Fibroblast of the aortic adventitia (primary cell): ENCODE measurements at regions not wholly inside any gene's neighbourhood (a gene's known extent, or its start where the extent isn't known, plus 50 kb on each side); places are given as distances from the start of the nearest gene placed in this dataset.

Source experiments
- DNase-seq: peaks from one replicate; pipeline ENCODE4 v3.0.0-alpha.2; 2010; ENCODE audit warnings: low read depth
- H3K4me3 ChIP-seq: 2 replicates; pipeline ENCODE4 v1.5.1; 2011; ENCODE audit warnings: low read depth, mild to moderate bottlenecking, control low read depth, low read length, moderate library complexity
- TF ChIP-seq, protein P1 (sequence below): IDR thresholded peaks from 2 replicates; pipeline ENCODE4 v1.5.1; 2011; ENCODE audit warnings: mild to moderate bottlenecking, low read length, control low read depth, inconsistent platforms; ENCODE audit not compliant: insufficient read depth

DNA sequence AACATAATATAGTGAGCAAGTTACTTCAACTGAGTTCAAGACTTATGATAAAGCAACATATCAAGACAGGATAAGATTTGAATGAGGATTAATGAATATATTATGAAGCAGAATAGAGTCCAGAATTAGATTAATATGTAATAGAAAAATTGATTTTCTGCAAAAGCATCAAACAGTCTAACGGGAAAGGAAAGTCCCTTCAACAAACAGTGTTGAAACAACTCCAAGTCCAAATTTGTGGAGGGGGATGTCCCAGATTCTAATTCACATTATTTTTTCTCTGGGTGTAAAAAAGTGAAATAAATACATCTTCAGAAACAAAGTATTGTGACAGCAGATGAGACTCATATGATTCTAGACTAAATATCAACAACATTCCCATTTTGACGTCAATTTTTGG, 289.7 kb downstream of the C6orf118 start:
- TF ChIP-seq, protein P1, sequence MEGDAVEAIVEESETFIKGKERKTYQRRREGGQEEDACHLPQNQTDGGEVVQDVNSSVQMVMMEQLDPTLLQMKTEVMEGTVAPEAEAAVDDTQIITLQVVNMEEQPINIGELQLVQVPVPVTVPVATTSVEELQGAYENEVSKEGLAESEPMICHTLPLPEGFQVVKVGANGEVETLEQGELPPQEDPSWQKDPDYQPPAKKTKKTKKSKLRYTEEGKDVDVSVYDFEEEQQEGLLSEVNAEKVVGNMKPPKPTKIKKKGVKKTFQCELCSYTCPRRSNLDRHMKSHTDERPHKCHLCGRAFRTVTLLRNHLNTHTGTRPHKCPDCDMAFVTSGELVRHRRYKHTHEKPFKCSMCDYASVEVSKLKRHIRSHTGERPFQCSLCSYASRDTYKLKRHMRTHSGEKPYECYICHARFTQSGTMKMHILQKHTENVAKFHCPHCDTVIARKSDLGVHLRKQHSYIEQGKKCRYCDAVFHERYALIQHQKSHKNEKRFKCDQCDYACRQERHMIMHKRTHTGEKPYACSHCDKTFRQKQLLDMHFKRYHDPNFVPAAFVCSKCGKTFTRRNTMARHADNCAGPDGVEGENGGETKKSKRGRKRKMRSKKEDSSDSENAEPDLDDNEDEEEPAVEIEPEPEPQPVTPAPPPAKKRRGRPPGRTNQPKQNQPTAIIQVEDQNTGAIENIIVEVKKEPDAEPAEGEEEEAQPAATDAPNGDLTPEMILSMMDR: no peak
- DNase-seq: no peak
- no peak overlapping the region for H3K4me3 ChIP-seq

DNA sequence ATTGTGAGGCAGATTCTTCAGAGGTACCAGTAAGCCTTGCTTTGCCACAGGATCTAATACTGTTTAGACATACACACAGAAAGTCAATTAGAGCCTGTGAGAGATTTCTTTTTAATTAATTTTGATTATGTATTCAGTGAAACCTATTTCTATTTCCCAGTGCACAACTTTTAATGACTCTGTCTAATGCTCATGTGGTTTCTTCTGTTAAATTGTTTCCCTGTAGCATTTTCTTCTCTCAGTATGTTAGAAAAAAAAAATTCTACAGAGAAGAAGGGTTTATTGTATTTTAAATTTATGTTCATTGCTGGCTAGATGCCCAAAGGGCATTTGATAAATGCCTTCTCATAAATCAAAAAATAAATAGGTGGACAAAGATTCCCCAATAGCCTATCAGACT, 293.7 kb downstream of the C6orf118 start:
- DNase-seq: no peak
- no peak overlapping the region for H3K4me3 ChIP-seq
- TF ChIP-seq, protein P1: no peak

DNA sequence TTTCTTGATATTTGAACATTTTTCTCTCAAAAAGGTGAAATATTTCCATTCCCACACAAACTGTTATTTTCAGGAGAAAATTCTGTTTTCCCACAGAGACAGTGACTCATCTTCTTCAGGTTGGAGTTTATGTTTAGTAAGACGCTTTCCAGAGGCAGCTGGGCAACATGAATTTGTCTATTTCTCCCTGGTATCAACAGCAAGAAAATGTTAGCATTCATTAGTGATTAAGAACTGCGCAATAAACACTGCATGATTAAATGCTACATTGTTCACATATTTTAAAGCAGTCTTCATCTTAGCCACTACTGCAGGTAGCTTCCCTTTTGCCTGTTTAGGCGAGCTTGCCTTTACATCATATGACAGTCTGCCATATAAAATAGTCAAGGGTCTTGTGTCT, 295.7 kb downstream of the C6orf118 start:
- no peak for DNase-seq
- TF ChIP-seq, protein P1: no peak
- no peak overlapping the region for H3K4me3 ChIP-seq

DNA sequence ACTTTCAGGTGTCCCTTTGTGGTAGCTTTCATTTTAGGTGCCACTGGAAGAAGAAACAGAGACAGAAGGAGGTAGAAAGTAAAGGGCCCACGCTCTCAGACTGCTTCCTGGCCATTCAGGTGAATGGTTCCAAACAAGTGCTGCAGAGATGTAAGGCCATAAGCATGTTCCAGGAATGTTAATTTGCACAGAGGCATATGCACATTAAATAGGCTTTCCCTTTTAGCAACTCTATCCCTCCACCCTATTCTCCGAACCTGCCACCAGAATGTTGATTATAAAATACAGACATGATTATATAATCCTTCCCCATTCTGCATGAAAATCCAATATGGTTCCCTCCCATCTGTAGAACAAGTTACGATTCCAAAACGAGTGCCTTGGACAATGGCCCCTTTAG, 297.2 kb downstream of the C6orf118 start:
- no peak for DNase-seq
- H3K4me3 ChIP-seq: no peak overlapping the region
- TF ChIP-seq, protein P1: no peak

DNA sequence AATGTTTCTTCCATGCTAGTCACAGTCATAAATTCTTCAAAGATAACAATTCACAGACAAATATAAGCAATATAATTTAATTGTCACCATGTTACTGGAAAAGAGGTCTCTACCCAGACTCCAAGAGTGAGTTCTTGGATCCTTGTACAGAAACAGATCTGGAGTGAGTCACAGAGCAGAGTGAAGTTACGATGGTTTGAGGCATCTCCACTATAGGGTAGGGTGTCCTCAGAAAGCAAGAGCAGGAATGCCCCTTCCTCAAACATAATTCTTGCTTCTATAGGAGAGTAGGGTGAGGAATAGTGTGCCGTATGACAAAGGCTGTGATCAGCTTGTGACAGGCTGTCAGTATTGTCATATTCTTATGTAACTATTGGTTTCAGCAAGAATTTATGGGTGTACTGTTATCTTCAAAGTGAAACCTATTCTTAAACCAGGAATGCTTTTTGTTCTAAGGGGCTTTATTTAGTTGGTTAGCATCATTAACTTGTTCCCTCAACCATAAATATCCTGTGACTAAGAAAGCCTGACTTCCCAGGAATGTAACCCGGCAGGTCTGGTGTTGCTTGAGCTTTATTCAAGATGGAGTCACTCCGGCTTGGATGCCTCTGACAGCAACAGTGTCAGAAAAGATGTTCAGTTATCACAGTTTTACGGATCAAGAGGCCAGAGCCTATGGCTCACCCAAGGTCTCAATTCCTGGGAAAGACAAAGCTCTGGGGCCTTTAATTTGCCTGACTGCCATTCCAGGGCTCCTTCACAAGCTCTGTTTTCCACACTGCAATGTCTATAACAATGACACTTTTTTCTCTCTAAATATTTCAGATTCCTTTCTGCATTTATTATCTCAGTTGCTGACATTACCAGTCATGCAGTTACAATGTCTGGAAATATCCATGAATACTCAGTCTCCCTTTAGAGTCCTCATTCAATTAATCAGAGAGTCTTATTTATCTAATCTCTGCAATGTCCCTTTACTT, 298.6 kb downstream of the C6orf118 start:
- TF ChIP-seq, protein P1: no peak
- peak; percentile 7 for DNase-seq
- no peak overlapping the region for H3K4me3 ChIP-seq

DNA sequence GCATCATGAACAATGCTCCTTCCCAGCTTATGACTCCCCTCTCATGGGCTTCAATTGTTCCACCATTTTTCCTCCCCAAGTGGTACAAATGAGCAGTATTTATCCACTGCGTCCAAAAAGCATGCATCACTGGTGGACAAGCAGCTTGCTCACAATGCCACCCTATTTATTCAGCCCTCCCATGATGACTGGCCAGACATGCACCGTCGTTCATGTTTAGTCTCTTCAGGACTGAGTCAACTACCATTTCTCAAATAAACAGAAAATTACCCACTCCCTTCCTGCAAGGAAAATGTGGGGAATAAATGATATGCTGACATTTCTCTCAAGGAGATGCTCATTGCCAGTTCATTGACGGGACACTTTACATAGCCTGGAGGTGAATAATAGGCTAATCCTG, 300.4 kb downstream of the C6orf118 start:
- TF ChIP-seq, protein P1: no peak
- no peak for DNase-seq
- H3K4me3 ChIP-seq: no peak overlapping the region
